Heart left ventricle (tissue), 13 donors: ENCODE measurements at regions not wholly inside any gene's neighbourhood (a gene's known extent, or its start where the extent isn't known, plus 50 kb on each side); places are given as distances from the start of the nearest gene placed in this dataset.

Experiments used
- POLR2A ChIP-seq, 2 donors: fragments of 450-650 bp; IDR thresholded peaks; one replicate each; pipeline ENCODE4 v1.6.1; 2017; ENCODE audit warnings: antibody characterized with exemption in 2 of 2, mild to moderate bottlenecking in 2 of 2, moderate library complexity in 2 of 2
- TF ChIP-seq, protein P1 (sequence below), 12 donors: fragments of 200-600 bp; sonication (generic) in 4 of 12; IDR thresholded peaks; one replicate each; pipeline versions ENCODE4 v1.5.0 to v1.8.0; 2018 to 2022; ENCODE audit warnings: antibody characterized with exemption in 12 of 12, mild to moderate bottlenecking in 5 of 12
- donor health status: ischemic (EF 13 %, LVEDD 7.1; RV severe dilation, severe dysfunction).
- donor health status: DM: no; HTN: yes; CAD: no.
- donor health status: DM: no; HTN: no; CAD: no.
- donor health status: ischemic (EF 25% LVEDD 6.9; RV normal size, moderate dysfunction).
- donor health status: ischemic (EF 25% LVEDD 5.7; RV mildly dilated, moderate dysfunction).
- donor health status: ischemic (EF 35%, LVEDD 5.7; RV mildly dilated, moderate dysfunction).
- donor health status: nonischemic (EF 11% LVEDD 7.7; RV severe dilation, severe dysfunction).
- donor health status: DM: yes; HTN: yes; CAD: no.
- donor health status: PGD.
- donor health status: ischemic (EF 29% LVEDD 5.4; RV normal size, mild dysfunction).
- donor health status: nonischemic (EF 23%, LVEDD 6.1; RV moderate dilation, normal function).

DNA sequence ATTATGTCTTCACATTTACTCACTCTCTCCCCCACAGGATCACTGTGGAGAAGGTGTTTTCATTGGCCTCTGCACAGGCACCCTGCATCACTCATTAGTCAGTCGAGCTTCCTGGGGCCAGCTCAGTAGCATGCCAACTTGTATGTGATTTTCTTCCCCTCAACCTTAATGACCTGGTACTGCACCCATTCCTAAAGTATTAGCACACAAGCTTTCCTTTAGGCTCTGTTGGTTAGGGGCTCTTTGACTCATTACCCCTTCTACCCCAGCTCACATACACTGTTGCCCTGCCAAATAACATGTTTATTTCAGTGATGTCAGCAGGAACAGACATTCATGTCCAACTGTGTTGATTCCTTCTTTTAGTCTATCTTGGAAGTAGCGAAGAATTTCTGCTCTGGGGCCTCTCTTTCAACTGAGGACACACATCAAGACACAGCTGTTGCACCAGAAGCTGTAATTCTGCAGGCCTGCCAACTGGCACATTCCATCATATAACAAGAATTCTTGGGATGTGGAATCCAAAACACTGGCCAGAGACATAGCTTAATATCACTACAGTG is 603.5 kb upstream of the ADAMTS5 start:
- TF ChIP-seq, protein P1, sequence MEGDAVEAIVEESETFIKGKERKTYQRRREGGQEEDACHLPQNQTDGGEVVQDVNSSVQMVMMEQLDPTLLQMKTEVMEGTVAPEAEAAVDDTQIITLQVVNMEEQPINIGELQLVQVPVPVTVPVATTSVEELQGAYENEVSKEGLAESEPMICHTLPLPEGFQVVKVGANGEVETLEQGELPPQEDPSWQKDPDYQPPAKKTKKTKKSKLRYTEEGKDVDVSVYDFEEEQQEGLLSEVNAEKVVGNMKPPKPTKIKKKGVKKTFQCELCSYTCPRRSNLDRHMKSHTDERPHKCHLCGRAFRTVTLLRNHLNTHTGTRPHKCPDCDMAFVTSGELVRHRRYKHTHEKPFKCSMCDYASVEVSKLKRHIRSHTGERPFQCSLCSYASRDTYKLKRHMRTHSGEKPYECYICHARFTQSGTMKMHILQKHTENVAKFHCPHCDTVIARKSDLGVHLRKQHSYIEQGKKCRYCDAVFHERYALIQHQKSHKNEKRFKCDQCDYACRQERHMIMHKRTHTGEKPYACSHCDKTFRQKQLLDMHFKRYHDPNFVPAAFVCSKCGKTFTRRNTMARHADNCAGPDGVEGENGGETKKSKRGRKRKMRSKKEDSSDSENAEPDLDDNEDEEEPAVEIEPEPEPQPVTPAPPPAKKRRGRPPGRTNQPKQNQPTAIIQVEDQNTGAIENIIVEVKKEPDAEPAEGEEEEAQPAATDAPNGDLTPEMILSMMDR (IDR thresholded peaks at IDR 0.05) = no peak
- no peak for TF ChIP-seq POLR2A (IDR thresholded peaks at IDR 0.05)
